ENCODE measurements at regions not wholly inside any gene's neighbourhood (a gene's known extent, or its start where the extent isn't known, plus 50 kb on each side); places are given as distances from the start of the nearest gene placed in this dataset.

DNA sequence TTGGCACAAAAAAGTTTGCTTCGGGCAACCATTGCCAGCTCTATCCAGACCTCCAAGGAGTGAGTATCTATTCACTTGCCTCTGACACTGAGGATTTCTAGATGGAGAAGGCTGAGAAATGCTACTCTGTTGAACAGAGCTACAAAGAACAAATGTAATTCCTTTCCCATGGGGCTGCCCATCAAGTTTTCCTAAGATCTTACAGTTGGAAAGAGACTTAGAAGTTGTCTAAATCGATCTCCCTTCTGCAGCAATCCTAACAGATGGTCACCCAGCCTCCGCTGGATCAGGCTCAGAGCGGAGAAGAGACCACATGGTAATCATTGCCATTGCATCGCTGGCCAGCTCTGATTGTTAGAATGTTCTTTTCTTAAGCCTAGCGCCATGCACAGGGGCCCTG lies 110.1 kb upstream of the BCL2L14 start:
- ChIA-PET POLR2A (ENCODE audit: unreplicated experiment) (no interaction called here), CTCF (no interaction called here)
- no peak overlapping the region for H3K4ac ChIP-seq (ENCODE audit: low read depth, low read length)
- H2BK15ac ChIP-seq (ENCODE audit: low read depth, low read length), result no peak overlapping the region
- no peak overlapping the region for H3K4me2 ChIP-seq (ENCODE audit: low read depth, low read length)
- no peak for DNase-seq
- H4K8ac ChIP-seq (ENCODE audit: low read depth in 2 of 2, low read length in 2 of 2), result no peak overlapping the region
- H2BK5ac ChIP-seq (ENCODE audit: low read depth, low read length, poor library complexity, severe bottlenecking), result no peak overlapping the region
- intact Hi-C loops (cut with micrococcal nuclease), result no loop called here
- H2AFZ ChIP-seq (replicated peaks; ENCODE audit: low read length, poor library complexity), result no peak overlapping the region
- peaks cover 11% of the 10 kb centered on the region for H3K4me1 ChIP-seq (ENCODE audit: control insufficient read depth, insufficient read depth, low read length)
- BruUV-seq (replicated peaks), result no TSS peak
- no peak overlapping the region for H3K9ac ChIP-seq (ENCODE audit: low read depth, low read length)
- no peak overlapping the region for H3K56ac ChIP-seq (ENCODE audit: extremely low read depth, insufficient read depth, low read length)
- H3K18ac ChIP-seq (ENCODE audit: low read depth, low read length), result no peak overlapping the region
- H2AK9ac ChIP-seq (replicated peaks; ENCODE audit: low read depth, low read length, poor library complexity), result no peak overlapping the region
- H3K9me1 ChIP-seq (ENCODE audit: insufficient read depth, low read length), result peaks cover 16% of the 10 kb centered on the region
- H3K9me3 ChIP-seq (ENCODE audit: control insufficient read depth, insufficient read depth, low read length), result peaks cover 3% of the 10 kb centered on the region
- H3K79me1 ChIP-seq (ENCODE audit: low read depth in 1 of 2, low read length in 2 of 2), result no peaks in the 10 kb centered on the region
- no peak overlapping the region for H3K27ac ChIP-seq (ENCODE audit: insufficient read depth, low read length)
- no peak overlapping the region for H4K91ac ChIP-seq (ENCODE audit: insufficient read depth, low read depth, low read length)
- WGBS, 2 experiments (ENCODE audit: extremely low coverage in 2 of 2, insufficient read length in 1 of 2), result 90% methylated on average over 2 of the region's 6 CpGs; no CpG with 5 or more reads in 1 of the 2 experiments
- H4K20me1 ChIP-seq (ENCODE audit: insufficient read depth, low read length), result no peaks in the 10 kb centered on the region
- no peak for TF ChIP-seq MAZ (IDR thresholded peaks at IDR 0.05; ENCODE audit: borderline replicate concordance, low read depth, low read length)
- TF ChIP-seq MXI1 (IDR thresholded peaks at IDR 0.05; ENCODE audit: borderline replicate concordance, low read depth, low read length), result no peak
- no peak for TF ChIP-seq CEBPB (IDR thresholded peaks at IDR 0.05; ENCODE audit: low read depth, low read length)
- TF ChIP-seq FOS (IDR thresholded peaks at IDR 0.05; ENCODE audit: low read depth, low read length), result no peak
- no peak for TF ChIP-seq USF2 (IDR thresholded peaks at IDR 0.05; ENCODE audit: low read depth, low read length)
- TF ChIP-seq CHD1 (IDR thresholded peaks at IDR 0.05; ENCODE audit: low read depth, low read length), result no peak
- no peak for TF ChIP-seq RFX5 (IDR thresholded peaks at IDR 0.05; ENCODE audit: low read depth, low read length)
- no peak for TF ChIP-seq RCOR1 (IDR thresholded peaks at IDR 0.05; ENCODE audit: insufficient replicate concordance, low read length)
- TF ChIP-seq SMC3 (IDR thresholded peaks at IDR 0.05; ENCODE audit: low read depth, low read length), result no peak
- in situ Hi-C loops (cut with MboI; ENCODE audit: low sequenced_read_pairs), result no loop called here
- H3K36me3 ChIP-seq (ENCODE audit: control insufficient read depth, insufficient read depth, low read length), result no peaks in the 10 kb centered on the region
- peaks cover 8% of the 10 kb centered on the region for H3K27me3 ChIP-seq (ENCODE audit: control insufficient read depth, insufficient read depth, low read length)
- no peak for ATAC-seq (ENCODE audit: low read depth)
- no peak overlapping the region for H2BK120ac ChIP-seq (ENCODE audit: low read depth, low read length)
- no peak overlapping the region for H2AK5ac ChIP-seq (ENCODE audit: low read depth, low read length)
- H4K5ac ChIP-seq (ENCODE audit: low read depth, low read length), result no peak overlapping the region
- dilution Hi-C loops (cut with HindIII; ENCODE audit: low sequenced_read_pairs, unreplicated experiment), result no loop called here
- no peak overlapping the region for H2BK20ac ChIP-seq (ENCODE audit: low read depth, low read length)
- H3K23ac ChIP-seq (ENCODE audit: low read depth, low read length), result no peak overlapping the region
- no peak overlapping the region for H3K14ac ChIP-seq (replicated peaks; ENCODE audit: low read depth, low read length)
- no peak overlapping the region for H3K4me3 ChIP-seq (ENCODE audit: insufficient read depth, low read depth, low read length)

Measured in IMR-90 (cell line).